ENCODE measurements at regions not wholly inside any gene's neighbourhood (a gene's known extent, or its start where the extent isn't known, plus 50 kb on each side); places are given as distances from the start of the nearest gene placed in this dataset.

DNA sequence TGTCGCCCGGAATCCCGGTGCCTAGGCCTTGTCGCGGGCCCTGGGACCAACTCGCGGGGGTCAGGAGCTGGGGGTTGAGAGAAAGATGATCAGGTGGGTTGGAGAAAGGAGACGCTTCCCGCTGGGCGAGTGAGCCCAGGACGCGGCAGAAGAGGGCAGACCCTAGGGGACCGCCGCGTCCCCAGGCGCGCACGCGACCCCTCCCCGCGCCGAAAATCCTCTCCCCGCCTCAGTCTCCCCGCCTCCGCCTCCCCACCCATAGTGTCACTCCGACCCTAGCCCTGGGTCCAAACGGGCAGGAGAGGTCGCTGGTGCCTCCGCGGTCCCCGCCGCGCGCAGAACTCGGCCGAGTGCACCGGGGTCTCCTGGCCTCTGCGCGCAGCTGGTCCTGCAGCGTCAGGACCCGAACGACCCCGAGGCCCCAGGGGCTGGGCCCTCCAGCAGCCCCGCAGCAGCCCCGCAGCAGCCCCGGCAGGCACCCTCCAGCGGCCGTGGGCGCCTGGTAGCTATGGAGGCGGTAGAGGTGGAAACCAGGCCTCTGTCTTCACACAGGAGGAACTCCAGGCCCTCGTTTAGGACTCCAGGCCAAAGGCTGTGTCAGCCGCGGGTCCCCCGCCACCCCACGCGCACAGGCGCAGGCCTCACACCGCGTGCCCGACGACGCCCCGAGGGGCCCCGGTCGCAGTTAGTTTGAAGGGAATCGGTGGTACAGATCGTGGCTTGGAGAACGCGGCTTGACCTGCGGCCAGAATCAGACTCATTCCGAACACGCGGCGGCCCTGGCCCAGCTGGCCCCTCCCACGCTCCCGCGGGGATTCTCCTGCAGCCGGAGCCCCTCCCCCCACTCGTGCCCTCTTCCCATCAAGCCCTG lies 60.1 kb upstream of the EIF5 start:
- TF ChIP-seq, protein P1, sequence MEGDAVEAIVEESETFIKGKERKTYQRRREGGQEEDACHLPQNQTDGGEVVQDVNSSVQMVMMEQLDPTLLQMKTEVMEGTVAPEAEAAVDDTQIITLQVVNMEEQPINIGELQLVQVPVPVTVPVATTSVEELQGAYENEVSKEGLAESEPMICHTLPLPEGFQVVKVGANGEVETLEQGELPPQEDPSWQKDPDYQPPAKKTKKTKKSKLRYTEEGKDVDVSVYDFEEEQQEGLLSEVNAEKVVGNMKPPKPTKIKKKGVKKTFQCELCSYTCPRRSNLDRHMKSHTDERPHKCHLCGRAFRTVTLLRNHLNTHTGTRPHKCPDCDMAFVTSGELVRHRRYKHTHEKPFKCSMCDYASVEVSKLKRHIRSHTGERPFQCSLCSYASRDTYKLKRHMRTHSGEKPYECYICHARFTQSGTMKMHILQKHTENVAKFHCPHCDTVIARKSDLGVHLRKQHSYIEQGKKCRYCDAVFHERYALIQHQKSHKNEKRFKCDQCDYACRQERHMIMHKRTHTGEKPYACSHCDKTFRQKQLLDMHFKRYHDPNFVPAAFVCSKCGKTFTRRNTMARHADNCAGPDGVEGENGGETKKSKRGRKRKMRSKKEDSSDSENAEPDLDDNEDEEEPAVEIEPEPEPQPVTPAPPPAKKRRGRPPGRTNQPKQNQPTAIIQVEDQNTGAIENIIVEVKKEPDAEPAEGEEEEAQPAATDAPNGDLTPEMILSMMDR (conservative IDR thresholded peaks at IDR 0.05), result no peak
- TF ChIP-seq ZFX (IDR thresholded peaks at IDR 0.05), result no peak
